ENCODE measurements at regions not wholly inside any gene's neighbourhood (a gene's known extent, or its start where the extent isn't known, plus 50 kb on each side); places are given as distances from the start of the nearest gene placed in this dataset.

DNA sequence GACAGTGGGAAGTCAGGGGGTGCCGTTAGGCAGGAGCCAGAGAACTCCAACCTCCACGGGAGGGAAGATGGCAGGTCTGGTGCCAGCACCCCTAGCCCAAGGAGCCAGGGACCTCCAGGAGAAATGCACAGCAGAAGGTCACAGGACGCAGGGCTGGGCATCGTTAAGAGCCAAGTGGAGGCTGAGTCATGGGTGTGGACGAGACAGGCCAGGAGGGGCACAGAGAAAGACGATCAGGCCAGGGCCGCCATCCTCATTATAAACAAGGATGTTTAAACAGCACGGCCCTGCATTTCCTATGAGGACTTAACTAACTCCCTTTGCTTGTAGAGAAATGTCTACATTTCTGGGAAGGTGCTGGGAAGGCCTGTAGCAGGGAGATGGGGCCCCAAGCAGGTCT lies 77.9 kb upstream of the FZD10 start:
- Histone ChIP-seq H3K9me3 (ENCODE audit: control insufficient read depth, insufficient read depth, low read length) (peaks cover 41% of the 10 kb centered on the region), H3K27me3 (ENCODE audit: control insufficient read depth, insufficient read depth, low read length) (no peaks in the 10 kb centered on the region), H3K23ac (ENCODE audit: low read depth, low read length) (no peak overlapping the region), H4K91ac (ENCODE audit: insufficient read depth, low read depth, low read length) (no peak overlapping the region), H3K18ac (ENCODE audit: low read depth, low read length) (no peak overlapping the region), H2BK120ac (ENCODE audit: low read depth, low read length) (no peak overlapping the region), H2BK15ac (ENCODE audit: low read depth, low read length) (no peak overlapping the region), H3K4me1 (ENCODE audit: control insufficient read depth, insufficient read depth, low read length) (no peaks in the 10 kb centered on the region), H3K79me1 (ENCODE audit: low read depth in 1 of 2, low read length in 2 of 2) (no peaks in the 10 kb centered on the region), H3K56ac (ENCODE audit: extremely low read depth, insufficient read depth, low read length) (no peak overlapping the region), H2BK5ac (ENCODE audit: low read depth, low read length, poor library complexity, severe bottlenecking) (no peak overlapping the region), H4K5ac (ENCODE audit: low read depth, low read length) (no peak overlapping the region), H3K27ac (ENCODE audit: insufficient read depth, low read length) (no peak overlapping the region), H3K4me2 (ENCODE audit: low read depth, low read length) (no peak overlapping the region), H3K4ac (ENCODE audit: low read depth, low read length) (no peak overlapping the region), H3K14ac (replicated peaks; ENCODE audit: low read depth, low read length) (no peak overlapping the region), H3K4me3 (ENCODE audit: insufficient read depth, low read depth, low read length) (no peak overlapping the region), H3K36me3 (ENCODE audit: control insufficient read depth, insufficient read depth, low read length) (no peaks in the 10 kb centered on the region), H2AFZ (replicated peaks; ENCODE audit: low read length, poor library complexity) (no peak overlapping the region), H2AK5ac (ENCODE audit: low read depth, low read length) (no peak overlapping the region), H4K20me1 (ENCODE audit: insufficient read depth, low read length) (no peaks in the 10 kb centered on the region), H2AK9ac (replicated peaks; ENCODE audit: low read depth, low read length, poor library complexity) (no peak overlapping the region), H3K9me1 (ENCODE audit: insufficient read depth, low read length) (no peaks in the 10 kb centered on the region), H2BK20ac (ENCODE audit: low read depth, low read length) (no peak overlapping the region), H3K9ac (ENCODE audit: low read depth, low read length) (no peak overlapping the region), H4K8ac (ENCODE audit: low read depth in 2 of 2, low read length in 2 of 2) (no peak overlapping the region)
- no peak for ATAC-seq (ENCODE audit: low read depth)
- ChIA-PET CTCF (no interaction called here), POLR2A (ENCODE audit: unreplicated experiment) (no interaction called here)
- no peak for TF ChIP-seq RCOR1 (IDR thresholded peaks at IDR 0.05; ENCODE audit: insufficient replicate concordance, low read length)
- DNase-seq, result no peak
- WGBS, 2 experiments (ENCODE audit: extremely low coverage in 2 of 2, insufficient read length in 1 of 2), result 40% methylated on average over 1 of the region's 8 CpGs; no CpG with 5 or more reads in 1 of the 2 experiments
- in situ Hi-C loops (cut with MboI; ENCODE audit: low sequenced_read_pairs) (no loop called here), dilution Hi-C loops (cut with HindIII; ENCODE audit: low sequenced_read_pairs, unreplicated experiment) (no loop called here), intact Hi-C loops (cut with micrococcal nuclease) (no loop called here)
- no TSS peak for BruUV-seq (replicated peaks)

Measured in IMR-90 (cell line).